OCI-LY7 (cell line): ENCODE measurements at regions not wholly inside any gene's neighbourhood (a gene's known extent, or its start where the extent isn't known, plus 50 kb on each side); places are given as distances from the start of the nearest gene placed in this dataset.

Experiments
- BruUV-seq: library from RNA; stranded (reverse); fragments of 400-500 nt; replicated peaks from 2 replicates; lab custom pipeline; 2021; lab: Mats Ljungman, UMichigan
- CTCF ChIA-PET: fragments of 300-600 bp; sonication (Branson Sonifier 250); formaldehyde crosslinking; loops from one replicate; lab custom pipeline; 2022; ENCODE audit warnings: antibody characterized with exemption; ENCODE audit not compliant: unreplicated experiment; lab: Charles Lee
- POLR2A ChIA-PET: fragments of 300-600 bp; sonication (Branson Sonifier 250); formaldehyde crosslinking; loops from one replicate; lab custom pipeline; 2022; ENCODE audit warnings: antibody characterized with exemption; lab: Charles Lee
- DNase-seq: peaks from one replicate; pipeline ENCODE4 v3.0.0-alpha.2; 2015; ENCODE audit warnings: low spot score
- H2AFZ ChIP-seq: fragments of 200-600 bp; sonication (generic), shearing (Covaris generic); 2 replicates; pipeline ENCODE4 v1.6.1; 2014; ENCODE audit warnings: mild to moderate bottlenecking, antibody characterized with exemption, low read length, moderate library complexity
- H3K27ac ChIP-seq: fragments of 200-600 bp; sonication (generic); 2 replicates; pipeline ENCODE4 v1.5.1; 2014; ENCODE audit warnings: mixed run types, low read depth, mild to moderate bottlenecking, moderate library complexity, low read length, inconsistent platforms; ENCODE audit not compliant: poor library complexity, severe bottlenecking
- H3K36me3 ChIP-seq: fragments of 200-600 bp; sonication (generic); 2 replicates; pipeline ENCODE4 v1.6.1; 2014; ENCODE audit warnings: mild to moderate bottlenecking, antibody characterized with exemption, low read length, moderate library complexity, mixed read lengths; ENCODE audit not compliant: insufficient read depth
- H3K4me1 ChIP-seq: fragments of 200-600 bp; sonication (generic); 2 replicates; pipeline ENCODE4 v1.5.1; 2014; ENCODE audit warnings: mild to moderate bottlenecking, low read length; ENCODE audit not compliant: insufficient read depth, poor library complexity, severe bottlenecking
- H3K4me2 ChIP-seq: fragments of 200-600 bp; sonication (generic); 2 replicates; pipeline ENCODE4 v1.6.1; 2014; ENCODE audit warnings: mild to moderate bottlenecking, low read length
- H3K4me3 ChIP-seq: fragments of 200-600 bp; sonication (generic); 2 replicates; pipeline ENCODE4 v1.5.1; 2014; ENCODE audit warnings: mild to moderate bottlenecking, low read depth, low read length; ENCODE audit not compliant: poor library complexity, severe bottlenecking
- H3K79me2 ChIP-seq: fragments of 200-600 bp; sonication (generic); 2 replicates; pipeline ENCODE4 v1.6.1; 2016; ENCODE audit warnings: low read depth, mild to moderate bottlenecking, low read length, moderate library complexity, mixed read lengths; ENCODE audit not compliant: insufficient read depth
- H3K9me2 ChIP-seq: fragments of 200-600 bp; sonication (generic); 2 replicates; pipeline ENCODE4 v1.6.1; 2016; ENCODE audit warnings: mild to moderate bottlenecking, low read length, mixed read lengths; ENCODE audit not compliant: insufficient read depth
- H3K9me3 ChIP-seq: fragments of 200-600 bp; sonication (generic); 2 replicates; pipeline ENCODE4 v1.6.1; 2014; ENCODE audit warnings: mild to moderate bottlenecking, mixed run types, low read length, mixed read lengths
- H4K20me1 ChIP-seq: fragments of 200-600 bp; sonication (generic); 2 replicates; pipeline ENCODE4 v1.6.1; 2014; ENCODE audit warnings: mild to moderate bottlenecking, antibody characterized with exemption, low read length, moderate library complexity, mixed read lengths; ENCODE audit not compliant: insufficient read depth
- EZH2phosphoT487 ChIP-seq: fragments of 200-600 bp; sonication (generic); IDR thresholded peaks from 2 replicates; pipeline ENCODE4 v1.6.1; 2018; ENCODE audit warnings: low read depth, borderline replicate concordance, mild to moderate bottlenecking, mixed run types, antibody characterized with exemption, low read length, moderate library complexity, mixed read lengths
- intact Hi-C: fragments of 100-400 bp; cut with micrococcal nuclease; formaldehyde crosslinking; loops from one replicate; pipeline ENCODE4 v1.10.0; 2022; ENCODE audit not compliant: unreplicated experiment
- TF ChIP-seq, protein P1 (sequence below): fragments of 200-600 bp; sonication (generic); conservative IDR thresholded peaks from 2 replicates; pipeline ENCODE4 v1.5.1; 2014; ENCODE audit warnings: mild to moderate bottlenecking, antibody characterized with exemption, low read length, moderate library complexity, mixed read lengths

DNA sequence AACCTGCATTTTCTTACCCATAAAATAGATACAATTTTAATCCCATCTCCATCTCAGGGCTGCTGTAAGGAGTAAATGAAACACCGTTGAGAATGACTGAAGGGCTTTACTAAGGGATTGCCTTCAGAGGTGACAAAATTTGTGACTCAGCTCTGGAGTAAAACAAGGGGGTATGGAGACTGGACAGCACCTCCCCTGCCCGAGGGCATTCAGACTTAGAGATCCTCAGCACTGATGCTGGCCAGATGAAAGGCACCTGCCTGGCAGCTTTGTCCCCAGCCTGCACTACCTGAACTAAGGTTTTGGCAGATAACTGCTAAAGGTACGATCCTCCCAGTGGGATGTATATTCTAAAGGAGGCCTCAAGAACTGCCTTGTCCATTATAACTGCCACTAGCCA is 84.7 kb upstream of the CALM2 start:
- Histone ChIP-seq H4K20me1 (no peaks in the 10 kb centered on the region), H3K9me2 (no peaks in the 10 kb centered on the region), H3K9me3 (no peaks in the 10 kb centered on the region), H3K36me3 (no peaks in the 10 kb centered on the region), H3K4me1 (no peaks in the 10 kb centered on the region), H3K4me3 (no peak overlapping the region), H3K79me2 (no peaks in the 10 kb centered on the region), H3K4me2 (no peak overlapping the region), H3K27ac (no peak overlapping the region), H2AFZ (no peak overlapping the region)
- no TSS peak for BruUV-seq
- ChIA-PET POLR2A (no interaction called here), CTCF (no interaction called here)
- intact Hi-C loops: no loop called here
- no peak for DNase-seq
- TF ChIP-seq, protein P1, sequence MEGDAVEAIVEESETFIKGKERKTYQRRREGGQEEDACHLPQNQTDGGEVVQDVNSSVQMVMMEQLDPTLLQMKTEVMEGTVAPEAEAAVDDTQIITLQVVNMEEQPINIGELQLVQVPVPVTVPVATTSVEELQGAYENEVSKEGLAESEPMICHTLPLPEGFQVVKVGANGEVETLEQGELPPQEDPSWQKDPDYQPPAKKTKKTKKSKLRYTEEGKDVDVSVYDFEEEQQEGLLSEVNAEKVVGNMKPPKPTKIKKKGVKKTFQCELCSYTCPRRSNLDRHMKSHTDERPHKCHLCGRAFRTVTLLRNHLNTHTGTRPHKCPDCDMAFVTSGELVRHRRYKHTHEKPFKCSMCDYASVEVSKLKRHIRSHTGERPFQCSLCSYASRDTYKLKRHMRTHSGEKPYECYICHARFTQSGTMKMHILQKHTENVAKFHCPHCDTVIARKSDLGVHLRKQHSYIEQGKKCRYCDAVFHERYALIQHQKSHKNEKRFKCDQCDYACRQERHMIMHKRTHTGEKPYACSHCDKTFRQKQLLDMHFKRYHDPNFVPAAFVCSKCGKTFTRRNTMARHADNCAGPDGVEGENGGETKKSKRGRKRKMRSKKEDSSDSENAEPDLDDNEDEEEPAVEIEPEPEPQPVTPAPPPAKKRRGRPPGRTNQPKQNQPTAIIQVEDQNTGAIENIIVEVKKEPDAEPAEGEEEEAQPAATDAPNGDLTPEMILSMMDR: no peak
- TF ChIP-seq EZH2phosphoT487: no peak

DNA sequence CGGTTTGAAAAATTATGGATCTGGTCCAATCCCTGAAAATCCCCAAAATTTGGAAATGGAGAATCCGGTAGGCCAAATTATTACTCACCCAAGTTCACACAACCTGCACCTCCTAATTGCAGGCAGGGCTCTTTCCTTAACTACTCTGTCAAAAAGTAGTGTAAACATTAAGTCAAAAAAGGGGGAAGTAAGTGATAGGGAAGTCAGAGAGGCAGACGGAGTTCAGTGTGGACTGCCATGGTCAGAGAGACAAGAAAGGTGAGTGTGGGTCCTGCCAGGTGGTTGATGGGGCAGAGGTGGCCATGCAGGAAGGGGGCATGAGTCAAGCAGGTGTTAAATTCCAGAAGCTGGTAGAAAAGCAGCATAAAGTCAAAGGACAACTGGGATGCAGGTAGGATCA is 83.5 kb upstream of the CALM2 start:
- H3K4me3 ChIP-seq: no peak overlapping the region
- no peak for DNase-seq
- ChIA-PET CTCF (no interaction called here), POLR2A (interaction anchor here (1.0 kb wide), 1 partner anchor 47 kb away, joined by 5 read pairs; no protein-coding TSS in a partner anchor)
- H3K36me3 ChIP-seq: no peaks in the 10 kb centered on the region
- intact Hi-C loops: no loop called here
- H3K4me1 ChIP-seq: no peaks in the 10 kb centered on the region
- H3K27ac ChIP-seq: no peak overlapping the region
- no peaks in the 10 kb centered on the region for H3K9me3 ChIP-seq
- TF ChIP-seq, protein P1: no peak
- TF ChIP-seq EZH2phosphoT487: no peak
- no peaks in the 10 kb centered on the region for H4K20me1 ChIP-seq
- no peaks in the 10 kb centered on the region for H3K79me2 ChIP-seq
- no peak overlapping the region for H2AFZ ChIP-seq
- H3K4me2 ChIP-seq: no peak overlapping the region
- H3K9me2 ChIP-seq: no peaks in the 10 kb centered on the region
- no TSS peak for BruUV-seq

DNA sequence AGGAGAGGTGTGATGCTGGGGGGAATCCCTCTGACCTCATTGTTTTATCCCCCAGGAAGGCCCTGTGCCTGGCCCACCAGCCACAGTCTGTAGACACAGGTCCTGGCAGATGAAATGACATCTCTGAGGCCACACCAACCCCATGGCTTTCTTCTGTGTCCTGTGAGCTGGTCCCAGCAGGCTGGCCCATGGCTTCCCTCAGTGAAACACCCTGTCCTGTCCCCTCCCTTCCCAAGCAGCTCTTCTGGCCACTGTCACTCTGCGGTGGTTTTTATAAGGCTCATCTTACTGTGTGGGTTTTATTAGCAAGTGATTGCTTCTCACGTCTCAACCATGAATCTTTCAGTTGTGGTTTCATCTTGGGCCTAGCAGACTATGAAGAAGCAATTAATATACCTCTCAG is 81.6 kb upstream of the CALM2 start:
- H3K79me2 ChIP-seq: no peaks in the 10 kb centered on the region
- no TSS peak for BruUV-seq
- H3K4me3 ChIP-seq: no peak overlapping the region
- no peak overlapping the region for H3K4me2 ChIP-seq
- H2AFZ ChIP-seq: no peak overlapping the region
- H4K20me1 ChIP-seq: no peaks in the 10 kb centered on the region
- ChIA-PET POLR2A (no interaction called here), CTCF (no interaction called here)
- no peak for DNase-seq
- no peaks in the 10 kb centered on the region for H3K36me3 ChIP-seq
- no peak overlapping the region for H3K27ac ChIP-seq
- no peaks in the 10 kb centered on the region for H3K9me3 ChIP-seq
- TF ChIP-seq EZH2phosphoT487: no peak
- TF ChIP-seq, protein P1: no peak
- no peaks in the 10 kb centered on the region for H3K9me2 ChIP-seq
- intact Hi-C loops: no loop called here
- no peaks in the 10 kb centered on the region for H3K4me1 ChIP-seq
